Embryonic facial prominence (tissue), 1 donor: ENCODE measurements at regions not wholly inside any gene's neighbourhood (a gene's known extent, or its start where the extent isn't known, plus 50 kb on each side); places are given as distances from the start of the nearest gene placed in this dataset.

Experiments
- DNase-seq: peaks from one replicate; pipeline ENCODE4 v3.0.0-alpha.2; 2016; ENCODE audit errors: extremely low spot score

GRCh38 chr5:28190011-28190410 is 1151.6 kb upstream of the CDH9 start:
- DNase-seq: no peak

DNA sequence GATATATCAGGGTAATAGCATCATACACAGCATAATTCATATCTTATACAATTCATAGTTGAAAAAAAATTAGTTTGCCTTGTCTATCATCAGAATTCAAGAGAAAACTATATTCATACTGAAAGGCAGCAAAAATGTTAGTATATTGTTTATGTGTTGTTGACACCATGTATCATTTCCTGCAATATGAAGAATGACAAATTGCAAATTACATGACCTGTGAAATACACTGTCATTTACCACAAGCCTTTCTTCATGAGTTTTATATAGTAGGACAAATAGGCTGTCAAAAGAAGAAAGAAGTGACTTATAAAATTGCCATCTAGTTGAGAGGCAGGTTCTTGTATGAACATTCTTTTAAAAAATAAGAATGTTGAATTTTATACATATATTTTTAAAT is 1136.3 kb upstream of the CDH9 start:
- no peak for DNase-seq

DNA sequence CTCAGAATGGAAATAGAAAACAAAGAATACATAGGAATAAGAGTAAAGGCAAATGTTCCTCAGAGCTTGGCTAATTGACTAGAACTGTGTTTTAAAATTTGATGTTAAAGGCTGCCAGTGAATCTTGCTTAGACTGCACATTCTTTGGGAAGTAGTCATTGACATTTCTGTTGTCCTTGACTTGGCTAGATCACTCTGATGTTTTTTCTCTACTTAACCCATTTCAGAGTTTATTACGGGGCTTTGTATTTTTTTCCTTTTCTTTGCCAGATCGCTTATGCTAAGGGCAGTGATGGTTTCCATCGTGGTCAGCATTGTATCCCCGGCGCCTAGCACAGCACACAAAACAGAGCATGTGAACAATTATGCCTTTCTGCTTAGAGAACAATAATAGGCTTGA is 1126.7 kb upstream of the CDH9 start:
- no peak for DNase-seq

- no peak for DNase-seq
Observed at GRCh38 chr5:28164568-28164967, 1126.2 kb upstream of the CDH9 start.

GRCh38 chr5:28156981-28157380 is 1118.6 kb upstream of the CDH9 start:
- no peak for DNase-seq

- no peak for DNase-seq
Observed at GRCh38 chr5:28143519-28143918, 1105.1 kb upstream of the CDH9 start.

- no peak for DNase-seq
Observed at GRCh38 chr5:28132151-28132550, 1093.8 kb upstream of the CDH9 start.

GRCh38 chr5:28117691-28118090 is 1079.3 kb upstream of the CDH9 start:
- no peak for DNase-seq

DNA sequence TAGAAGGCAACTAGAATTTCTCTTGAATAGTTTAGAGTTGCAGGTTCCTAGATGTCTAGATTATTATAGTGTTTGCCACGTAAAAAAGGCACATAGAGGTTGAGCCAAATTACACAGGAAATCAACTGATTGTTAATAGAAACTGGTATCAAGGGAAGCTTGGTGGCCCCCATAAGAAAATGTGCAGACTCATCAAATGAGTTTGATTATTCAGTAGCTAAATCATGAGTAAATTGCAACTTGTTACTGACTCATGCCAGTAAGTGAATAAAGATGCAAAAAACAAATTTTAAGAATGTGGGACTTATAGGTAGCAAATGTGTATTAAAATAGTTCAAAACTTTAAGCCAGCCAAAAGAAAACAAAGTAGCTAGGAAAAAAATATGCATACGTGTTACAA is 1078.9 kb upstream of the CDH9 start:
- DNase-seq: no peak

- DNase-seq: no peak
Observed at GRCh38 chr5:28110781-28111180, 1072.4 kb upstream of the CDH9 start.

DNA sequence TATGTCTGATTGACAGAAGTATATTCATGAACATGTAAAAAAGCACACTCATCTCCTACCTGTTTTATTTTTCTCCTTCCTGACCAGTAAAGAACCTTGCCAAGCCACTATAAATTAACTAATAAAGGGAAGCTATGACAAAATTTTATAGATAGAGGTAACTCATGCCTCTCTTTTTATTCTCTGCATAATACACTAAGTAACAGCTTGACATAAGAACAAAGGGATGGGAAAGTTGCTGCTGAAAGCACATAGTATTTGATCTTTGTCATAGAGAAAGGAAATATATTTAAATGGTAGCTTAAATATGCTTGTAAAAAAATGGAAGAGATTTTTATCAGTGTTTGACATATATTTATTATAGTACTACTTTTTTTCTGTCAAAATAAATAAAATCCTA is 1065.7 kb upstream of the CDH9 start:
- no peak for DNase-seq

- no peak for DNase-seq
Observed at GRCh38 chr5:28084069-28084468, 1045.7 kb upstream of the CDH9 start.

DNA sequence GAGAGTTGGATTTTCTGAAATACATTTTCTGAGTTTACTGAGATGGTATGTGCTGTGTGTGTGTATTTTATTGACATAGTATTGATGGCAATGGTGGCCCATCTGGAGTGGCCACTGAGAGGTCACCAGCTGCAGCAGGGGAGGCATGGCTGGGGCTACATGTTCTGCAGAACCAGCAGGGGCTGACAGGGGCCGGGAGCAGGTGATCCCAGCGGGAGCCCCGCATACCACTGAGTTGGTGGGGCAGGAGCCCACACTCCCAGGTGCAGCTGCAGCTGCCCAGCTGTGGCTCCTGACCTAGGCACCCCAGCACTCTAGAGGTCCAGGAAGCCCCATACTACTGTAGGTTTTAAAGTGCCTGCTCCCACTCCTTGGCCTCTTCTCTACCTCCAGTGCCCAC is 1044.2 kb upstream of the CDH9 start:
- DNase-seq: no peak

DNA sequence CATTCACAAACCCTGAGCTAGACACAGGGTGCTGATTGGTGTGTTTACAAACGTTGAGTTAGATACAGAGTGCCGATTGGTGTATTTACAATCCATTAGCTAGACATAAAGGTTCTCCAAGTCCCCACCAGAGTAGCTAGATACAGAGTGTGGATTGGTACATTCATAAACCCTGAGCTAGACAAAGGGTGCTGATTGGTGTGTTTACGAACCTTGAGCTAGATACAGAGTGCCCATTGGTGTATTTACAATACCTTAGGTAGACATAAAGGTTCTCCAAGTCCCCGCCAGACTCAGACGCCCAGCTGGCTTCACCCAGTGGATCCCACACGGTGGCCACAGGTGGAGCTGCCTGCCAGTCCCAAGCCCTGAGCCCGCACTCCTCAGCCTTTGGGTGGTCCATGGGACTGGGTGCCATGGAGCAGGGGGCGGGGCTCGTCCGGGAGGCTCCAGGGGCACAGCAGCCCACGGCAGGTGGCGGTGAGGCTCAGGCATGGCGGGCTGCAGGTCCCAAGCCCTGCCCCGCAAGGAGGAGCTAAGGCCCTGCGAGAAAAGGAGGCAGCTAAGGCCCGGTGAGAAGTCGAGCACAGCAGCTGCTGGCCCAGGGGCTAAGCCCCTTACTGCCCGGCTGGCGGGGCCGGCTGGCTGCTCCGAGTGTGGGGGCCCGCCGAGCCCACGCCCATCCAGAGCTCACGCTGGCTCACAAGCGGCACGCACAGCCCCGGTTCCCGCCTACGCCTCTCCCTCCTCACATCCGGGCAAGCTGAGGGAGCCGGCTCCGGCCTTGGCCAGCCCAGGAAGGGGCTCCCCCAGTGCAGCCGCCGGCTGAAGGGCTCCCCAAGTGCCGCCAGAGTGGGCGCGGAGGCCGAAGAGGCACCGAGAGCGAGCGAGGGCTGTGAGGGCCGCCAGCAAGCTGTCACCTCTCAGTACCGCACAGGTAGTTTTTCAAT is 1039.2 kb upstream of the CDH9 start:
- DNase-seq: no peak

GRCh38 chr5:28066856-28067255 is 1028.5 kb upstream of the CDH9 start:
- no peak for DNase-seq

- no peak for DNase-seq
Observed at GRCh38 chr5:28065656-28066055, 1027.3 kb upstream of the CDH9 start.

- no peak for DNase-seq
Observed at GRCh38 chr5:28046596-28046995, 1008.2 kb upstream of the CDH9 start.

GRCh38 chr5:28027851-28028250 is 989.5 kb upstream of the CDH9 start:
- no peak for DNase-seq

- no peak for DNase-seq
Observed at GRCh38 chr5:28017178-28017577, 978.8 kb upstream of the CDH9 start.

DNA sequence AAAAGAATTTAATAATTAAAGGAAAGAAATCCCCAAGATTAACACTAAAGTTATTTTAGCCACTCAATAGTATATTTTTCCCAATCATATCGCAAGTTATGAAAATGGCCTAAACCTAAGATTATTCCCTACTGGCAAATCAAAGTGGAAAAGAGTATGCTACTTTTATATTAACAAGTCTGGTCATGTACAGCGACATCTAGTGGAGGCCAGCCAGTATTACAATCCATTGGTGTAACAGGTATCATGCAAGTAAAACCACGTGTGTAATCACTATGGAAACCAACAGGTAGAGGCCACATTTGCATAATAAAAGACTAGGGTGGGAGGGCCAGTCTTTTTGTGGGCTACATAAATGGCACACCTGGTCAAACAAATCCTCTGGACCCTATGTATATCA is 976.4 kb upstream of the CDH9 start:
- no peak for DNase-seq

GRCh38 chr5:28012538-28012937 is 974.2 kb upstream of the CDH9 start:
- DNase-seq: no peak

- DNase-seq: no peak
Observed at GRCh38 chr5:28009576-28009975, 971.2 kb upstream of the CDH9 start.

DNA sequence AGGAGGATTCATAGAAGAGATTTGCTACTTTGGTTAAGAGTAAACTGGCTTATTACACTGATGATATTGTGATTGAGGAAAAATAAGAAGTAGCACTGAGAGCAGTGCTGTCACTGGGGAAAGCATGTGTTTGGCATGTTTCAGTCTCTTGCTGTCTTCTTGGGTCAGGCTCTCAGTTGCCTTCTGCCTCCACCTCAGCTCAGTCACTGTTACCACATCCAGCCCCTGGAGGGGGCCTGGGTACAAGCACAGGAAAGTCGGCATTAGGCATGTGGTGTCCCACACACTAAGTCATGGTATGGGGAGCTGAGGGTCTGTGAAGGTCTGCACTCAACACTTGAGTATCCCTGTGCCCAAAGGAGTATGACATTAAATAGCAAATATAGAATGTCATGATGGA is 958.3 kb upstream of the CDH9 start:
- DNase-seq: no peak

DNA sequence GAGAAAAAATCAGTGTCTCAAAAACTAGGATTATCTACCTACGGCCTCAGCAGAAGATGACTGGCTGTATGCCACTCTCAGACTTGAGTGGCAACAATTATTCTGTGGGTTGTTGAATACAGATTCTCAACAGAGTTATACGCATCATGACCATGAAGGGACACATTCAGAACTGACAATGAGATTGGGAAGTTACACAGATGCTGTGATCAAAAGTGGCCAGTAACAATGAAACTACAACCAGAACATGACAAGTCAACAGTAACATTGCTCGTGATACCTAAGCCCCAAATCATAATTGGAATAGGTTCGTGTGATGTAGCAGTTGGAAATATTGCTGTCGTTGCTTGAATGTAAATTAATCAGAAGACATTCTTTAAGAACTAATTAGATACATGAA is 957.5 kb upstream of the CDH9 start:
- DNase-seq: no peak
